ENCODE measurements at regions not wholly inside any gene's neighbourhood (a gene's known extent, or its start where the extent isn't known, plus 50 kb on each side); places are given as distances from the start of the nearest gene placed in this dataset.

- H3K4me3 ChIP-seq (ENCODE audit: low read depth, low read length), result no peak overlapping the region
- TF ChIP-seq, protein P1, sequence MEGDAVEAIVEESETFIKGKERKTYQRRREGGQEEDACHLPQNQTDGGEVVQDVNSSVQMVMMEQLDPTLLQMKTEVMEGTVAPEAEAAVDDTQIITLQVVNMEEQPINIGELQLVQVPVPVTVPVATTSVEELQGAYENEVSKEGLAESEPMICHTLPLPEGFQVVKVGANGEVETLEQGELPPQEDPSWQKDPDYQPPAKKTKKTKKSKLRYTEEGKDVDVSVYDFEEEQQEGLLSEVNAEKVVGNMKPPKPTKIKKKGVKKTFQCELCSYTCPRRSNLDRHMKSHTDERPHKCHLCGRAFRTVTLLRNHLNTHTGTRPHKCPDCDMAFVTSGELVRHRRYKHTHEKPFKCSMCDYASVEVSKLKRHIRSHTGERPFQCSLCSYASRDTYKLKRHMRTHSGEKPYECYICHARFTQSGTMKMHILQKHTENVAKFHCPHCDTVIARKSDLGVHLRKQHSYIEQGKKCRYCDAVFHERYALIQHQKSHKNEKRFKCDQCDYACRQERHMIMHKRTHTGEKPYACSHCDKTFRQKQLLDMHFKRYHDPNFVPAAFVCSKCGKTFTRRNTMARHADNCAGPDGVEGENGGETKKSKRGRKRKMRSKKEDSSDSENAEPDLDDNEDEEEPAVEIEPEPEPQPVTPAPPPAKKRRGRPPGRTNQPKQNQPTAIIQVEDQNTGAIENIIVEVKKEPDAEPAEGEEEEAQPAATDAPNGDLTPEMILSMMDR (IDR thresholded peaks at IDR 0.05; ENCODE audit: insufficient read depth, low read depth, low read length, missing control alignments), result no peak
- DNase-seq (ENCODE audit: low read depth), result no peak
Observed at GRCh38 chr1:56073614-56074006, 505.8 kb downstream of the PLPP3 start.

GRCh38 chr1:56073206-56073605, 506.2 kb downstream of the PLPP3 start:
- no peak for DNase-seq (ENCODE audit: low read depth)
- TF ChIP-seq, protein P1 (IDR thresholded peaks at IDR 0.05; ENCODE audit: insufficient read depth, low read depth, low read length, missing control alignments), result no peak
- no peak overlapping the region for H3K4me3 ChIP-seq (ENCODE audit: low read depth, low read length)

- no peak for DNase-seq (ENCODE audit: low read depth)
- H3K4me3 ChIP-seq (ENCODE audit: low read depth, low read length), result no peak overlapping the region
- TF ChIP-seq, protein P1 (IDR thresholded peaks at IDR 0.05; ENCODE audit: insufficient read depth, low read depth, low read length, missing control alignments), result no peak
Observed at GRCh38 chr1:56072310-56072709, 507.1 kb downstream of the PLPP3 start.

DNA sequence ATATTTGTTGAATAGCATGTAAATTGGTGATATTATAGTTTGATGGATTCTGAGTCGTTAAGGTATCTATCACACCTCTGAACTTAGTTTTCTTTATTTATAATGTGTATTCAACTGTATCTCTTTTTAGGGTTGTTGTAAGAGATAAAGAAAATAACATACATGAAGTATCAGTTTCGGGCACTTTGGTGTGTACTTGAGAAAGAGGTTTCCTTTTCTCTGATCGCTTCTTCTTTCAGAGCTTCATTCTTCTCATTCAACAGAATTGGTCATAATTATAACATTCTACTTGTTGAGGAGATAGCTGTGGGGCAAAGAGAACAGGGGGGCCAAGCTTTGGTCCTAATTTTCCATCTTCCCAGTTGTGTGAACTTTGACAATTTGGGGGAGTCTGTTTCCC, 508.0 kb downstream of the PLPP3 start:
- H3K4me3 ChIP-seq (ENCODE audit: low read depth, low read length), result no peak overlapping the region
- TF ChIP-seq, protein P1 (IDR thresholded peaks at IDR 0.05; ENCODE audit: insufficient read depth, low read depth, low read length, missing control alignments), result no peak
- peak; percentile 37 for DNase-seq (ENCODE audit: low read depth)

GRCh38 chr1:56070601-56071000, 508.8 kb downstream of the PLPP3 start:
- TF ChIP-seq, protein P1 (IDR thresholded peaks at IDR 0.05; ENCODE audit: insufficient read depth, low read depth, low read length, missing control alignments), result no peak
- H3K4me3 ChIP-seq (ENCODE audit: low read depth, low read length), result no peak overlapping the region
- no peak for DNase-seq (ENCODE audit: low read depth)

DNA sequence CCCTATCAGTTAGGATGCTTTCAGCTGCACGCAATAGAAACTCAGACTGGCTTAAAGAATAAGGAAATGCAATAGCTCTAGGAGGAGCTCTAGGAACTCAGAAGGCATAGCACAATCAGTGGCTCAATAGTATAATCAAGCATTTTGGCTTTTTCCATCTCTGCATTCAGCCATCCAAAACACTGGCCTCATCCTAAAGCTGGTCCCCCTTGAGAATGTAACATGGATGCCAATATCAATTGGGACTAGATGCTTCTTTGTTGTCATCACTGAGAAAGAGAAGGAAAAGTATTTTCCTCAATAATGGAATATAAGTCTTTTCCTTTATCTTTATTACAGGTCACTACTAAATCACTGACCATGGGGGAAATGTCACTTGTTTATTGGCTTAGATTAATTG, 509.5 kb downstream of the PLPP3 start:
- DNase-seq (ENCODE audit: low read depth), result no peak
- TF ChIP-seq, protein P1 (IDR thresholded peaks at IDR 0.05; ENCODE audit: insufficient read depth, low read depth, low read length, missing control alignments), result no peak
- no peak overlapping the region for H3K4me3 ChIP-seq (ENCODE audit: low read depth, low read length)

- no peak overlapping the region for H3K4me3 ChIP-seq (ENCODE audit: low read depth, low read length)
- TF ChIP-seq, protein P1 (IDR thresholded peaks at IDR 0.05; ENCODE audit: insufficient read depth, low read depth, low read length, missing control alignments), result no peak
- peak; percentile 12 for DNase-seq (ENCODE audit: low read depth)
Observed at GRCh38 chr1:56068908-56069307, 510.5 kb downstream of the PLPP3 start.
